Smooth muscle cell (in vitro differentiated cells): ENCODE measurements at regions not wholly inside any gene's neighbourhood (a gene's known extent, or its start where the extent isn't known, plus 50 kb on each side); places are given as distances from the start of the nearest gene placed in this dataset.
"Not testable (repeated sequence)": the region's sequence is repeated elsewhere in the genome, so short reads cannot be mapped to it uniquely, and the experiment has no call there.

ENCODE experiments used
- DNase-seq: peaks from one replicate; lab custom pipeline; 2025; ENCODE audit not compliant: unreplicated experiment; lab: John Stamatoyannopoulos, UW
- H2AFZ ChIP-seq: fragments of 200-600 bp; sonication (generic); 2 replicates; pipeline ENCODE4 v1.6.0; 2016; ENCODE audit warnings: antibody characterized with exemption, low read depth, mild to moderate bottlenecking
- H3F3A ChIP-seq: fragments of 200-600 bp; sonication (generic); 2 replicates; pipeline ENCODE4 v1.6.0; 2017; ENCODE audit warnings: antibody characterized with exemption, low read depth
- H3K27ac ChIP-seq: fragments of 200-600 bp; sonication (generic); 2 replicates; pipeline ENCODE4 v1.5.1; 2016; ENCODE audit warnings: low read depth, mild to moderate bottlenecking
- H3K27me3 ChIP-seq: fragments of 200-600 bp; sonication (generic); 2 replicates; pipeline ENCODE4 v1.6.1; 2016; ENCODE audit warnings: low read depth, mild to moderate bottlenecking
- H3K36me3 ChIP-seq: fragments of 200-600 bp; sonication (generic); 2 replicates; pipeline ENCODE4 v1.5.1; 2016; ENCODE audit warnings: low read depth
- H3K4me1 ChIP-seq: fragments of 200-600 bp; sonication (generic); 2 replicates; pipeline ENCODE4 v1.5.1; 2016; ENCODE audit warnings: low read depth
- H3K4me2 ChIP-seq: fragments of 200-600 bp; sonication (generic); 2 replicates; pipeline ENCODE4 v1.6.0; 2016; ENCODE audit warnings: mild to moderate bottlenecking
- H3K4me3 ChIP-seq: fragments of 200-600 bp; sonication (generic); 2 replicates; pipeline ENCODE4 v1.5.1; 2016; ENCODE audit warnings: mild to moderate bottlenecking
- H3K79me2 ChIP-seq: fragments of 200-600 bp; sonication (generic); 2 replicates; pipeline ENCODE4 v1.6.0; 2016; ENCODE audit warnings: low read depth, mild to moderate bottlenecking
- H3K9ac ChIP-seq: fragments of 200-600 bp; sonication (generic); 2 replicates; pipeline ENCODE4 v1.6.0; 2016; ENCODE audit warnings: low read depth
- H3K9me3 ChIP-seq: fragments of 200-600 bp; sonication (generic); replicated peaks from 2 replicates; pipeline ENCODE4 v1.5.1; 2016; ENCODE audit warnings: low read depth
- H4K20me1 ChIP-seq: fragments of 200-600 bp; sonication (generic); 2 replicates; pipeline ENCODE4 v1.6.0; 2016; ENCODE audit warnings: low read depth
- CTCF ChIP-seq: fragments of 200-600 bp; sonication (generic); IDR thresholded peaks from 2 replicates; pipeline ENCODE4 v1.5.1; 2017; ENCODE audit warnings: borderline replicate concordance, mild to moderate bottlenecking, antibody characterized with exemption; ENCODE audit not compliant: insufficient read depth, poor library complexity, severe bottlenecking
- WGBS: methylation state at CpG from one replicate; pipeline ENCODE4 v1.1.7; 2016; ENCODE audit warnings: low lambda C conversion rate; 5-methylcytosine and 5-hydroxymethylcytosine counted together

- no peaks in the 10 kb centered on the region for H3F3A ChIP-seq
- H2AFZ ChIP-seq = no peak overlapping the region
- H3K27me3 ChIP-seq = no peaks in the 10 kb centered on the region
- 97% methylated on average over 4 of the region's 4 CpGs for WGBS
- H3K9me3 ChIP-seq = peaks cover 6% of the 10 kb centered on the region
- H3K79me2 ChIP-seq = peaks cover 14% of the 10 kb centered on the region
- no peak overlapping the region for H3K4me2 ChIP-seq
- no peak overlapping the region for H3K9ac ChIP-seq
- DNase-seq = no peak
- H4K20me1 ChIP-seq = no peaks in the 10 kb centered on the region
- no peak overlapping the region for H3K4me3 ChIP-seq
- no peak for TF ChIP-seq CTCF
- H3K36me3 ChIP-seq = peaks cover 18% of the 10 kb centered on the region
- no peaks in the 10 kb centered on the region for H3K4me1 ChIP-seq
- H3K27ac ChIP-seq = no peak overlapping the region
Measured at GRCh38 chr17:63285551-63285950, 160.6 kb downstream of the CYB561 start.

GRCh38 chr17:63286254-63286653, 159.9 kb downstream of the CYB561 start:
- no peak overlapping the region for H3K4me2 ChIP-seq
- H3K36me3 ChIP-seq = peaks cover 18% of the 10 kb centered on the region
- no peaks in the 10 kb centered on the region for H3K27me3 ChIP-seq
- H3F3A ChIP-seq = no peaks in the 10 kb centered on the region
- peaks cover 6% of the 10 kb centered on the region for H3K9me3 ChIP-seq
- peaks cover 14% of the 10 kb centered on the region for H3K79me2 ChIP-seq
- H3K9ac ChIP-seq = no peak overlapping the region
- H4K20me1 ChIP-seq = no peaks in the 10 kb centered on the region
- H3K4me3 ChIP-seq = no peak overlapping the region
- no peak for TF ChIP-seq CTCF
- no peak for DNase-seq
- H3K4me1 ChIP-seq = no peaks in the 10 kb centered on the region
- H3K27ac ChIP-seq = no peak overlapping the region
- H2AFZ ChIP-seq = no peak overlapping the region

- not testable (repeated sequence) for H3K4me1 ChIP-seq, H3K27me3 ChIP-seq, H3K27ac ChIP-seq, H3K9me3 ChIP-seq, H3K4me3 ChIP-seq, DNase-seq, H3K4me2 ChIP-seq, H4K20me1 ChIP-seq, H2AFZ ChIP-seq, H3K9ac ChIP-seq, H3F3A ChIP-seq
- peaks cover 14% of the 10 kb centered on the region for H3K79me2 ChIP-seq
- 98% methylated on average over 4 of the region's 4 CpGs for WGBS
- H3K36me3 ChIP-seq = peaks cover 18% of the 10 kb centered on the region
Measured at GRCh38 chr17:63287006-63287405, 159.1 kb downstream of the CYB561 start.

GRCh38 chr17:63289931-63290330, 156.2 kb downstream of the CYB561 start:
- no peak for TF ChIP-seq CTCF
- H3K79me2 ChIP-seq = peaks cover 9% of the 10 kb centered on the region
- DNase-seq = no peak
- H3K9me3 ChIP-seq = peaks cover 6% of the 10 kb centered on the region
- H3K27ac ChIP-seq = no peak overlapping the region
- H3K27me3 ChIP-seq = no peaks in the 10 kb centered on the region
- H3K36me3 ChIP-seq = peaks cover 9% of the 10 kb centered on the region
- H3K4me2 ChIP-seq = no peak overlapping the region
- no peaks in the 10 kb centered on the region for H4K20me1 ChIP-seq
- H3F3A ChIP-seq = peaks cover 14% of the 10 kb centered on the region
- no peak overlapping the region for H2AFZ ChIP-seq
- WGBS = 100% methylated on average over 1 of the region's 1 CpG
- peaks cover 3% of the 10 kb centered on the region for H3K4me1 ChIP-seq
- no peak overlapping the region for H3K9ac ChIP-seq
- no peak overlapping the region for H3K4me3 ChIP-seq
